BLaER1 treated with 17β-estradiol and CSF1 and Interleukin-3, amounts not matched to agents 10 nM and 100 nM (cell line): ENCODE measurements at regions not wholly inside any gene's neighbourhood (a gene's known extent, or its start where the extent isn't known, plus 50 kb on each side); places are given as distances from the start of the nearest gene placed in this dataset.
"Not testable (repeated sequence)": the region's sequence is repeated elsewhere in the genome, so short reads cannot be mapped to it uniquely, and the experiment has no call there.

Experiments
- H3K27ac ChIP-seq, 11 experiments: shearing (Covaris generic); formaldehyde crosslinking; 2 replicates each; pipeline ENCODE4 v1.8.1; 2022
- H3K27me3 ChIP-seq, 11 experiments: shearing (Covaris generic); formaldehyde crosslinking; 2 replicates each; pipeline ENCODE4 v1.8.1; 2022
- H3K36me3 ChIP-seq, 11 experiments: shearing (Covaris generic); formaldehyde crosslinking; 2 replicates each; pipeline ENCODE4 v1.8.1; 2022
- H3K4me1 ChIP-seq, 10 experiments: shearing (Covaris generic); formaldehyde crosslinking; 2 replicates each; pipeline ENCODE4 v1.8.1; 2022
- H3K4me2 ChIP-seq, 11 experiments: shearing (Covaris generic); formaldehyde crosslinking; 2 replicates each; pipeline ENCODE4 v1.8.1; 2022
- H3K4me3 ChIP-seq, 10 experiments: shearing (Covaris generic); formaldehyde crosslinking; 2 replicates each; pipeline ENCODE4 v1.8.1; 2022
- H3K9ac ChIP-seq, 11 experiments: shearing (Covaris generic); formaldehyde crosslinking; 2 replicates each; pipeline ENCODE4 v1.8.1; 2022
- H3K9me3 ChIP-seq, 11 experiments: shearing (Covaris generic); formaldehyde crosslinking; replicated peaks in 1 of 11; 2 replicates each; pipeline ENCODE4 v1.8.1; 2022
- H4K20me1 ChIP-seq, 11 experiments: shearing (Covaris generic); formaldehyde crosslinking; 2 replicates each; pipeline ENCODE4 v1.8.1; 2022
- Cebpa-rat ChIP-seq, 11 experiments: shearing (Covaris generic); IDR thresholded peaks; 2 replicates each; pipeline ENCODE4 v1.8.1; 2022

DNA sequence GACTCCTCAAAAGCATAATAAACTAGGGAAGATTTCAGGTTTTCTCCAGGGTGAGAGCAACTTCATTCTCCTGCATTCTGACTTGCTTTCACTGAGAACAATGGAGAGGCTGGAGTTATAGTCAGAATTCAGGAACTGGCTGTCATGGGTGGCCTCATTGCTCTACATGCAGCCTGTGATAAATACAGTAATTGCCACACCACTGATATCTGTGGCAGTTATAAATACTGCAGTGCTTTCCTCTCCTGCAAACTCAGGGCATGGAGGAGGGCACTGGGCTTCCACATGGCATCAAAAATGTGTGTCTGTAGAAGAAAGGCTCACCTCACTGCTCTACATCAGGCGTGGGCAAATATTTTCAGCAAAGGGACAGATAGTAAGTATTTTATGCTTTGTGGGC is 510.2 kb downstream of the ZNF516 start:
- H3K27ac ChIP-seq = no peak overlapping the region
- H3K4me3 ChIP-seq = no peak overlapping the region
- peaks cover 0 to 18% (median 10%) of the 10 kb centered on the region in 11 experiments; a peak in 16 of 22 replicates for H3K9me3 ChIP-seq
- no peaks in the 10 kb centered on the region for H3K27me3 ChIP-seq
- H3K9ac ChIP-seq = no peak overlapping the region
- no peaks in the 10 kb centered on the region for H3K36me3 ChIP-seq
- no peaks in the 10 kb centered on the region for H4K20me1 ChIP-seq
- peaks cover 0 to 15% (median 0%) of the 10 kb centered on the region in 10 experiments; a peak in 9 of 20 replicates for H3K4me1 ChIP-seq
- H3K4me2 ChIP-seq = no peak overlapping the region
- no peak for TF ChIP-seq Cebpa-rat (IDR thresholded peaks at IDR 0.05)

DNA sequence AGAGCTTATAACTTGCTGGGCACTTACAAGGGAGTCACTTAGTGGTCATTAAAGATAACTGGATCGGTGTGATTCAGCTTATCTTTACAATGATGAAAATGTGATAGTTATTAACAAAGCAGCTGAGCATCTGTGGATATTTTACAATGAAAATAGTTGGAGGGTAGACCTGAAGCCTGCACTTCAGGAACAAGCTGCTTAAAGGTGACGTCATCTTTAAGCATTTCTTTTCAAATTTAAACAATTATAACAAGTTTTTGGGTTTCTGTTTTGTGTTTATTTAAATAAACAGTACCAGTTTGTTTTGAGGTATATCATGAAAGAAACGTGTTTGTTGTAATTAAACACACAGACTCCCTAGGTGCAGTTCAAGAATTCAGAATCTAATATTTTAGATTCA is 513.9 kb downstream of the ZNF516 start:
- no peak for TF ChIP-seq Cebpa-rat (IDR thresholded peaks at IDR 0.05)
- no peaks in the 10 kb centered on the region for H4K20me1 ChIP-seq
- H3K4me3 ChIP-seq = no peak overlapping the region
- H3K36me3 ChIP-seq = no peaks in the 10 kb centered on the region
- no peak overlapping the region for H3K4me2 ChIP-seq
- no peak overlapping the region for H3K27ac ChIP-seq
- no peak overlapping the region for H3K9ac ChIP-seq
- H3K27me3 ChIP-seq = no peaks in the 10 kb centered on the region
- H3K4me1 ChIP-seq = peaks cover 0 to 7% (median 0%) of the 10 kb centered on the region in 10 experiments; a peak in 4 of 20 replicates
- H3K9me3 ChIP-seq = peaks cover 0 to 14% (median 7%) of the 10 kb centered on the region in 11 experiments; a peak in 15 of 22 replicates

DNA sequence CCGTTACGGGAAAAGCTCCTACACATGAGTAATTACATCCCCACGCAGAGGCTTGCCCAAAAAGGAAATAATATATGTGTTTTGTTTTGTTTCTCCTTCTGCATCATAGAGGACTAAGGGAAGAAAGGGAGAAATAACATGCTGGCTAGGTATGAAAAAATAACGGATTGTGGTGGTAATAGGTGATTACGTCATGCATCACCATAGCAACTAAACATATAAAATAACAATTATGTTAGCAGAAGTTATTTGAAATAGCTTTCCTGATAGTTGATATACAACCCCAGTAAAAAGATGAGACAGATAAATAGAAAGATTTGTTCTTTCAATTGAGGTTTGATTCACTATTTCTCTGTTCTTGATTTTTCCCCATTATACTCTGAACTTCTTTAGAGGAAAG is 518.0 kb downstream of the ZNF516 start:
- Histone ChIP-seq H3K4me3 (no peak overlapping the region), H3K36me3 (no peaks in the 10 kb centered on the region), H3K27ac (no peak overlapping the region), H3K9me3 (no peaks in the 10 kb centered on the region), H3K27me3 (no peaks in the 10 kb centered on the region), H4K20me1 (no peaks in the 10 kb centered on the region), H3K4me1 (peaks cover 0 to 6% (median 0%) of the 10 kb centered on the region in 10 experiments; a peak in 3 of 20 replicates), H3K4me2 (no peak overlapping the region), H3K9ac (no peak overlapping the region)
- TF ChIP-seq Cebpa-rat (IDR thresholded peaks at IDR 0.05) = no peak

DNA sequence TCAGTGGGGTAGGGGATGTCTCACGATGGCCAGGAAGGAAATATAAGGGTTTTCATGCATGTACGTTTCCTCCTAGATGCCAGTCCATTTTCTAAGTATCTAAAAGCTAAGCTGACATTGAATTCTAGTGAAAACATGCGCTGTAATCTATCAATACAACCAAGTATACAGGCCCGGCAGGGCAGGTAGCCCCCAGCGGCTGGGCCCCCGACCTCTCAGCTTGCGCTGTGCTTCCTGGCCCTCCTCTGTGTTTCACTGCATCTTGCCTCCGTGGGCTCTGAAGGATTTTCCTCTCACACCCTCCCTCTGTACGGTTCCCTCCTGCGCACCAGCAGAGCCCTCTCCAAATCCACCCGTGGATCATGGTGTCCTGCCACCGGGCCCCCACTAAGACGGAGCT is 524.8 kb downstream of the ZNF516 start:
- Histone ChIP-seq H3K4me2 (no peak overlapping the region), H3K36me3 (no peaks in the 10 kb centered on the region), H3K4me1 (peaks cover 0 to 6% (median 0%) of the 10 kb centered on the region in 10 experiments; a peak in 3 of 20 replicates), H3K4me3 (no peak overlapping the region), H3K27ac (no peak overlapping the region), H3K9me3 (no peaks in the 10 kb centered on the region), H4K20me1 (no peaks in the 10 kb centered on the region), H3K27me3 (no peaks in the 10 kb centered on the region), H3K9ac (no peak overlapping the region)
- TF ChIP-seq Cebpa-rat (IDR thresholded peaks at IDR 0.05) = no peak

DNA sequence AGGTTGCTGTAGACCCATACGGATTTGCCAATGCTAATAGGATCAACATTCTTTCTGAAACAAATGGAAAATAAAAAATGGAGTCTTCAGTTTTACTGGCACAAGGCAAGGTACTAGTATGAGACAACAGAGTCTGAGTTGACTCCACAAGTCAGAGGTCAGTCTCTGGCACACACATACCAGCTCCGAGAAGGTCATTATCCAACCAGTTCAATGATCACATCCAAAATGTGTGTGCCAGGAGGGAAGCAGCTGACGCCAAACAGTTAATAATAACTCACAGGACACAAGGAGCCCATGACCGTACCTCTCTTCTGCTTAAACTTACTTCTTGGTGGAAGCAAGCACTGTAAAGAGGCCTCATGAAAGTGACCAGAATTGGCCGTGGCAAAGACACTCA is 528.6 kb downstream of the ZNF516 start:
- Histone ChIP-seq H3K4me2 (no peak overlapping the region), H3K4me1 (no peaks in the 10 kb centered on the region), H3K27ac (no peak overlapping the region), H3K9ac (no peak overlapping the region), H3K4me3 (no peak overlapping the region), H4K20me1 (no peaks in the 10 kb centered on the region), H3K27me3 (no peaks in the 10 kb centered on the region), H3K36me3 (no peaks in the 10 kb centered on the region), H3K9me3 (no peaks in the 10 kb centered on the region)
- TF ChIP-seq Cebpa-rat (IDR thresholded peaks at IDR 0.05) = no peak

DNA sequence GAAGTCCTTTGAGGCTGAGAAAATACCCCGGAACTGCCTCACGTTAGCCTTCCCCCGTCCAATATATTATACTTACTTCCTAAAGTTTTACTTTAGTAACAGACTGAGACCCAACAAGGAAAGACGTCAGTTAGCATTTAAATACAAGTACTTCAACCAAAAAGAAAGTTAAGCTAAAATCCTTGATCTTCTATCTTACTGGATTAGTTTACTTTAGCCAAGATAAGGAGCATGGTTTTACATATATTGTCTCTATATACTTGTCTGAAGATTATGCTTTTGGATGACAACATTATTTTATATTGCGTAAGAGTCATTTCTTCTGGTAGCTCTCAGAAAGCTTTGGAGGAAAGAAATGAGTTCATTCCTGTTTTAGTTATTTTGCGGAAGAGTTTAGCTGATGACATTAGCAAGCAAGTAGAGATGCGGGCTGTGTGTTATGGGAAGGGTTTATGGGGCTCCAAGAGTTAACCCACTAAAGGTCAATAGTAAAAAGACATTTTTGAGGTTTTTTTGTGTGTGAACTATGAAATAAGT is 532.9 kb downstream of the ZNF516 start:
- Histone ChIP-seq H3K4me3 (no peak overlapping the region), H3K36me3 (no peaks in the 10 kb centered on the region), H3K4me2 (no peak overlapping the region), H3K9ac (no peak overlapping the region), H4K20me1 (no peaks in the 10 kb centered on the region), H3K27me3 (no peaks in the 10 kb centered on the region), H3K9me3 (peaks cover 0 to 5% (median 0%) of the 10 kb centered on the region in 11 experiments; a peak in 1 of 22 replicates), H3K27ac (no peak overlapping the region), H3K4me1 (no peaks in the 10 kb centered on the region)
- peak in 5 of 11 experiments; percentile 32 to 64 (median 56); a peak in 5 of 22 replicates for TF ChIP-seq Cebpa-rat (IDR thresholded peaks at IDR 0.05)

DNA sequence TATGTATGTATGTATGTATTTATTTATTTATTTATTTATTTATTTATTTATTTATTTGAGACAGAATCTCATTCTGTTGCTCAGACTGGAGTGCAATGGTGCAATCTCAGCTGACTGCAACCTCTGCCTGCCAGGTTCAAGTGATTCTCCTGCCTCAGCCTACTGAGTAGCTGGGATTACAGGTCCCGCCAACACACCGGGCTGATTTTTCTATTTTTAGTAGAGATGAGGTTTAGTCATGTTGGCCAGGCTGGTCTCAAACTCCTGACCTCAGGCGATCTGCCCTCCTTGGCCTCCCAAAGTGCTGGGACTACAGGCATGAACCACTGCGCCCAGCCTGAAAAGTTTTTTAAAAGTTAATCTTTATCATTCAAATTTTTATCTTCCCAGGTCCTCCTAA is 532.9 kb upstream of the SMIM21 start:
- H3K4me3 ChIP-seq, H3K36me3 ChIP-seq, H3K27me3 ChIP-seq, H3K9me3 ChIP-seq, H3K27ac ChIP-seq, H3K9ac ChIP-seq, H3K4me2 ChIP-seq, H4K20me1 ChIP-seq, H3K4me1 ChIP-seq: not testable (repeated sequence)

DNA sequence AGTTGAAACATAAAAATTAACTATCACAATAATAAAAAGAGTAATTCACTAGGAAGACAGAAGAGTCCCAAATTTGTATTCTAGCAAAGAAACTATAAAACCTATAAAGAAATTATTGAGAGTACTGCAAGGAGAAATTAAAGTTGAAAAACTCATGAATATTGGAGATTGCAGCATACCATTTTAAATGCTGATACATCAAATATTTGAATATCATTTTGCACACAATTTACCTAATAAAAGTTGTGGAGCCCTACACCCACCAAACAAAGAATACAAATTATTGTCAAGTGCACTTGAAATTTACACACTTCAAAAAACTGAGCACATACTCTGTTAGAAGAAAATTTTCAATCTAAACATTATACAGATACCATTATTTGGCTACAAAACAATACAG is 531.6 kb upstream of the SMIM21 start:
- no peak for TF ChIP-seq Cebpa-rat (IDR thresholded peaks at IDR 0.05)
- Histone ChIP-seq H3K4me3 (no peak overlapping the region), H3K27ac (no peak overlapping the region), H4K20me1 (no peaks in the 10 kb centered on the region), H3K4me1 (no peaks in the 10 kb centered on the region), H3K4me2 (no peak overlapping the region), H3K36me3 (no peaks in the 10 kb centered on the region), H3K27me3 (no peaks in the 10 kb centered on the region), H3K9me3 (peaks cover 0 to 5% (median 0%) of the 10 kb centered on the region in 11 experiments; a peak in 1 of 22 replicates), H3K9ac (no peak overlapping the region)

DNA sequence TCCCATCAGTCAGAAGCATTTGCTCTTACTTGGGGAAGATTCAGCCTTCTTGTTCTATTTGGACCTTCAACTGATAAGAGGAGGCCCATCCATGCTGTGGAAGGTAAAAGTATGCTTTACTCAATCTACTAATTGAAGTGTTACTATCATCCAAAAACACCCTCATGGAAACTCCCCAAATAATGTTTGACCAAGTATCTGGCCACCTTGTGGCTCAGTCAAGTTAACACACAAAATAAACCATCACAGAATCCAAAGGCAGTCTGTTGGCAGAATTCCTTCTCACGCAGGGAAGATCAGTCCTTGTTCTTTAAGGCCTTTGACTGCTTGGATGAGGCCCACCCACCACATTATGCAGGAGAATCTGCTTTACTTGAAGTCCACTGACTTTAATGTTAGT is 531.2 kb upstream of the SMIM21 start:
- no peaks in the 10 kb centered on the region for H4K20me1 ChIP-seq
- no peaks in the 10 kb centered on the region for H3K36me3 ChIP-seq
- peaks cover 0 to 5% (median 0%) of the 10 kb centered on the region in 11 experiments; a peak in 1 of 22 replicates for H3K9me3 ChIP-seq
- H3K27ac ChIP-seq = no peak overlapping the region
- no peak overlapping the region for H3K4me3 ChIP-seq
- no peak overlapping the region for H3K4me2 ChIP-seq
- no peak overlapping the region for H3K9ac ChIP-seq
- no peak for TF ChIP-seq Cebpa-rat (IDR thresholded peaks at IDR 0.05)
- H3K27me3 ChIP-seq = no peaks in the 10 kb centered on the region
- no peaks in the 10 kb centered on the region for H3K4me1 ChIP-seq

DNA sequence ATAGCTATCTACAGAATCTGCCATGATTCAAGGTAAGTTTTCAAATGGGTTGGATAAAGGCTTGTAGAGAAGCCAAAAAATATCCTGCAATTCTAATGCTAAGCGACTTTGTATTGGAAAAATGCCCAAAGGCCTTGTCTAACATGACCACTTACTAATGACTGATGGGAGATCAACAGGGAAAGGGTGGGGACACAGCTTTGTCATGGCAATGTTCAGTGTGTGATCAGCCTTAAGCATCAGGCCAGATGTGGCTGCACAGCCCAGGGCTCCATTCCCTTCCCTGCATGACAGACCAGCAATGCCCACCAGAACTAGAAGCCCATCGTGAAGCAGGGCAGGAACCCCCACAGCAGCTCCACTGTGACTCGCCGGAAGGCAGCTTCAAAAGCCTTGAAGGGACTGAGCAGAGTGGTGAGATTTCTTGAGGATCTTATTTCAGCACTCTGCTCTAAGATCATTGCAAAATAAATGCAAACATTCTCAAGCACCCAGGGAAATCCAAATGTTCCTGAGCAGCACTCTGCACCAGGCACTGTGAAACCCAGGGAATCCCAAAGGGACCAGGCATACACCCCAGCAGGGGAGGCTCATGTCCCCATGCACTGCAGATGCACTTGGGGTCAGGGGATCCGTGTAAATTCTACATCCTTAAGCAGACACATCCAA is 517.9 kb upstream of the SMIM21 start:
- Histone ChIP-seq H3K4me2 (no peak overlapping the region), H3K27me3 (no peaks in the 10 kb centered on the region), H3K4me3 (no peak overlapping the region), H3K9ac (no peak overlapping the region), H3K36me3 (no peaks in the 10 kb centered on the region), H3K9me3 (peaks cover 12 to 24% (median 17%) of the 10 kb centered on the region in 11 experiments; a peak in 20 of 22 replicates), H3K27ac (no peak overlapping the region), H4K20me1 (no peaks in the 10 kb centered on the region), H3K4me1 (no peaks in the 10 kb centered on the region)
- TF ChIP-seq Cebpa-rat (IDR thresholded peaks at IDR 0.05) = no peak
